ENCODE measurements at regions not wholly inside any gene's neighbourhood (a gene's known extent, or its start where the extent isn't known, plus 50 kb on each side); places are given as distances from the start of the nearest gene placed in this dataset.

DNA sequence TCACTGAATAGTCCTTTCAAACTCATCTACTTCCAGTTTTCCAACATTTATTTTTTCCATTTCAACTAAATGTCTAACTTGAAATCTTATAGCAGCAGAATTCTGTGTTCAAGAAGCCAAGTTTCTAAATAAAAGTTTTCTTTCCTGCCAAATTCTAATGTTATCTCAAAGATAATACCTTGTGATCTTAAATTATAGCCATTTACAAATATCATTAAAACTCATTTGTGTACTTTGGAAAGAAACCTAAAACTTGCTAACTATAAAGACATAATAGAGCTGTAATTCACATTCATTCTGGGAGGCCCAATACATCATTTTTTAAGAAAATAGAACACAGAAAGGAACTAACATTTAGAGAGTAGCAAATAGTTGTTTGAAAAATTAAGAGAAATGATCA is 83.9 kb downstream of the MAD2L1 start:
- TF ChIP-seq POLR2AphosphoS5 (IDR thresholded peaks at IDR 0.05; ENCODE audit: borderline replicate concordance, low read depth, low read length) (no peak), EZH2 (IDR thresholded peaks at IDR 0.05) (no peak)
